Cardiac muscle cell (in vitro differentiated cells and primary cell): ENCODE measurements at regions not wholly inside any gene's neighbourhood (a gene's known extent, or its start where the extent isn't known, plus 50 kb on each side); places are given as distances from the start of the nearest gene placed in this dataset.

Experiments used
- DNase-seq, 2 donors: peaks; one replicate each; pipeline versions ENCODE4 v3.0.0 to v3.0.0-alpha.2; 2010 to 2017; ENCODE audit warnings: low read depth in 1 of 2, low spot score in 1 of 2
- H3K27ac ChIP-seq: fragments of 200-600 bp; sonication (generic); 2 replicates; pipeline ENCODE4 v1.5.1; 2016
- H3K27me3 ChIP-seq: fragments of 200-600 bp; sonication (generic); 2 replicates; pipeline ENCODE4 v1.6.0; 2016; ENCODE audit warnings: control low read depth
- H3K36me3 ChIP-seq: fragments of 200-600 bp; sonication (generic); 2 replicates; pipeline ENCODE4 v1.5.1; 2016; ENCODE audit warnings: control low read depth
- H3K4me1 ChIP-seq: fragments of 200-600 bp; sonication (generic); 2 replicates; pipeline ENCODE4 v1.8.1; 2017; ENCODE audit warnings: low read depth, mild to moderate bottlenecking, mixed run types
- H3K4me3 ChIP-seq: fragments of 200-600 bp; sonication (generic); 2 replicates; pipeline ENCODE4 v1.5.1; 2016; ENCODE audit warnings: mild to moderate bottlenecking
- H3K9me3 ChIP-seq: fragments of 200-600 bp; sonication (generic); 2 replicates; pipeline ENCODE4 v1.5.1; 2017; ENCODE audit warnings: low read depth, mild to moderate bottlenecking, control low read depth
- TF ChIP-seq, protein P1 (sequence below): IDR thresholded peaks from 2 replicates; pipeline ENCODE4 v1.5.1; 2012; ENCODE audit warnings: low read depth, mild to moderate bottlenecking, low read length

DNA sequence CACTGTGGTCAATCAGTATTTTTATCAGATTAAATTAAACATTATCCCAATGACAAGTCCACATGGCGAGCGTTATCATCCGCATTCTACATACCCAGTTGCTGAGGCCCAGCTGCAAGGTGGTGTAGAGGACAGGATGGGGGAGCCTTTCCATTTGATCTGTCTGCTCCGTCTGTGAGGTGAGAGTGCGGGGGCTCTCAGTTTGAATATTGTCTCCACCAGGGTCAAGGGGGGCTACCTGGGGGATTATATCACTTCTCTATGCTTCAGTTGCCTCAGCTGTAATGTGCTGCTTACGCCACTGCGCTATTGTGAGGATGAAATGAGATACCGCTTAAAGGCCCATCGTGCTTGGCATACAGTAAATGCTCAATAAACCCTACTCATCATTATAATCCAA is 1106.0 kb downstream of the BCL11B start:
- TF ChIP-seq, protein P1, sequence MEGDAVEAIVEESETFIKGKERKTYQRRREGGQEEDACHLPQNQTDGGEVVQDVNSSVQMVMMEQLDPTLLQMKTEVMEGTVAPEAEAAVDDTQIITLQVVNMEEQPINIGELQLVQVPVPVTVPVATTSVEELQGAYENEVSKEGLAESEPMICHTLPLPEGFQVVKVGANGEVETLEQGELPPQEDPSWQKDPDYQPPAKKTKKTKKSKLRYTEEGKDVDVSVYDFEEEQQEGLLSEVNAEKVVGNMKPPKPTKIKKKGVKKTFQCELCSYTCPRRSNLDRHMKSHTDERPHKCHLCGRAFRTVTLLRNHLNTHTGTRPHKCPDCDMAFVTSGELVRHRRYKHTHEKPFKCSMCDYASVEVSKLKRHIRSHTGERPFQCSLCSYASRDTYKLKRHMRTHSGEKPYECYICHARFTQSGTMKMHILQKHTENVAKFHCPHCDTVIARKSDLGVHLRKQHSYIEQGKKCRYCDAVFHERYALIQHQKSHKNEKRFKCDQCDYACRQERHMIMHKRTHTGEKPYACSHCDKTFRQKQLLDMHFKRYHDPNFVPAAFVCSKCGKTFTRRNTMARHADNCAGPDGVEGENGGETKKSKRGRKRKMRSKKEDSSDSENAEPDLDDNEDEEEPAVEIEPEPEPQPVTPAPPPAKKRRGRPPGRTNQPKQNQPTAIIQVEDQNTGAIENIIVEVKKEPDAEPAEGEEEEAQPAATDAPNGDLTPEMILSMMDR = no peak
- Histone ChIP-seq H3K4me3 (no peak overlapping the region), H3K36me3 (no peaks in the 10 kb centered on the region), H3K27ac (no peak overlapping the region), H3K27me3 (no peaks in the 10 kb centered on the region), H3K9me3 (no peaks in the 10 kb centered on the region), H3K4me1 (no peaks in the 10 kb centered on the region)
- no peak for DNase-seq

DNA sequence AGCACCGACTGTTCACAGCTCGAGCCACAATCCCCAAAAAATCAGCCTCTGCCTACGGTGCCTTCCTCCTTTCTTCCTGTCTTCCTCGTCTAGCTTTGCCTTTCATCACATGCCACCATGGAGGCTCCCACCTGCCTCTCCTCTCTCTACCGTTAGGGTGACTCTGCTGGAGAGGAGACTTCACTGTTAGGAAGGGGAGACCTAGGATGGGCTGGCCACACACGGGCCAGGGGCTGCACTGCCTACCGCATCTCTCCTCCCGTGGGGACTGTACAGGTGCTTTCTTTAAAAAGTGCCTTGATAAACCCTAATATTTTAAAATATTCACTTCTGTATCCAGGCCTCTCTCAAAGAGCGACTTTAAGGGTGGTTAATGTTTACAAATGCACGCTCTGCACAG is 1104.7 kb downstream of the BCL11B start:
- Histone ChIP-seq H3K4me3 (no peak overlapping the region), H3K27me3 (no peaks in the 10 kb centered on the region), H3K9me3 (no peaks in the 10 kb centered on the region), H3K4me1 (no peaks in the 10 kb centered on the region), H3K27ac (no peak overlapping the region), H3K36me3 (no peaks in the 10 kb centered on the region)
- TF ChIP-seq, protein P1 = no peak
- DNase-seq = no peak

DNA sequence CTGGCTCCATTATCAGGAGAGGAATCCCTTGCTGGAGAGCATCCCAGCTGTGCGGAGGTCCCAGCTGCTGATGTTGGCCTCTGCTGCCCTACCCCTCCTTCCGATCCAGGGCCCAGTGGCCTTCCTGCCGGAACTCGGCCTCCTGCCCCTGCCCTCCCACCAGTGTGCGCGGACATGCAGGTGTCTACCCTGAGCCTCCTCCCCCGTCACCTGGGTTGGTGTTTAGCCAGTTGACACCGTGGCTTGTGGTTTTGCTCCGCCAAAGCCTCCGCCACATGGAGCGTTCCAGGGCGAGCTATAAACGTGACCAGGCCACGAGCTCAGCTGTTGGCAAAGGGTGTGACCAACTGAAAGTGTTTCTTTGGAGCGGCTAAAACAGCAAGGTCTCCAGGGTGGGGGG is 1104.3 kb downstream of the BCL11B start:
- no peaks in the 10 kb centered on the region for H3K27me3 ChIP-seq
- no peak for DNase-seq
- H3K27ac ChIP-seq = no peak overlapping the region
- TF ChIP-seq, protein P1 = no peak
- no peak overlapping the region for H3K4me3 ChIP-seq
- no peaks in the 10 kb centered on the region for H3K9me3 ChIP-seq
- no peaks in the 10 kb centered on the region for H3K4me1 ChIP-seq
- H3K36me3 ChIP-seq = no peaks in the 10 kb centered on the region

DNA sequence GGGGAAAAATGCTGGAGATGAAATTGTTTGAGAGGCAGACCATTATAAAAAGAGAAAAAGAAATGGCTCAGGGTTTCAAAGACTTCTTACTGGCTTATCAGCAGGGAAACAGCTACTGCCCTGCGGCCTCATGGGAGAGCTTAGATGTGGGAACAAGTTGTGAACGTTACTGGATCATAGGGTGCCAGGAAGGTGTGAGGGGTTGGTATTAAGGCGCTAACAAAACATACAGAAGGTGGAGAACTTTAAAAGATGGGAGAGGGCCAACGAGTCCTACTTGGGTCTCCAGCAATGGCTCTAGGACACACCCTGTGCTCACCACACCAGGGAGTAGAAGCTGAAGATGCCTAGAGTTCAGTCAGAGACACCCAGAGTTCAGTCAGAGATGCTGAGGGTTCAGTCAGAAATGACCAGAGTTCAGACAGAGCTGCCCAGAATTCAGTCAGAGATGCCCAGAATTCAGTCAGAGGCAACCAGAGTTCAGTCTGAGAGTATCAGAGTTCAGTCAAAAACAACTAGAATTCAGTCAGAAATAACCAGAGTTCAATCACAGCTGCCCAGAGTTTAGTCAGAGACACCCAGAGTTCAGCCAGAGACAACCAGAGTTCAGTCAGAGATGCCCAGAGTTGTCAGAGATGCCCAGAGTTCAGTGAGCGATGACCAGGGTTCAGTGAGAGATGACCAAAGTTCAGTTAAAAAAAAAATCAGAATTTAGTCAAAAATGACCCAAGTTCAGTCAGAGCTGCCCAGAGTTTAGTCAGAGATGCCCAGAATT is 1103.6 kb downstream of the BCL11B start:
- H3K4me1 ChIP-seq = no peaks in the 10 kb centered on the region
- DNase-seq = no peak
- TF ChIP-seq, protein P1 = no peak
- no peak overlapping the region for H3K27ac ChIP-seq
- no peaks in the 10 kb centered on the region for H3K36me3 ChIP-seq
- H3K9me3 ChIP-seq = no peaks in the 10 kb centered on the region
- H3K4me3 ChIP-seq = no peak overlapping the region
- H3K27me3 ChIP-seq = no peaks in the 10 kb centered on the region

DNA sequence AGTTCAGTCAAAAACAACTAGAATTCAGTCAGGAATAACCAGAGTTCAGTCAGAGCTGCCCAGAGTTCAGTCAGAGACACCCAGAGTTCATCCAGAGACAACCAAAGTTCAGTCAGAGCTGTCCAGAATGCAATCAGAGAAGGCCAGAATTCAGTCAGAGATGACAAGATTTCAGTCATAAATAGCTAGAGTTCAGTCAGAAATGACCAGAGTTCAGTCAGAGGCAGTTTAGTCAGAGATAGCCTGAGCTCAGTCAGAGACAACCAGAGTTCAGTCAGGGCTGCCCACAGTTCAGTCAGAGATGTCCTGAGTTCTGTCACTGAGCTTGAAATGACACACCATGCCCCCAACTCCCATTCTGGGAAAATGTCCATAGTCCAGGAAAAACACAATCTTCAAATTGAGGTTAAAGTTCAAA is 1102.8 kb downstream of the BCL11B start:
- TF ChIP-seq, protein P1 = no peak
- Histone ChIP-seq H3K4me1 (no peaks in the 10 kb centered on the region), H3K27me3 (no peaks in the 10 kb centered on the region), H3K27ac (no peak overlapping the region), H3K9me3 (no peaks in the 10 kb centered on the region), H3K4me3 (no peak overlapping the region), H3K36me3 (no peaks in the 10 kb centered on the region)
- no peak for DNase-seq
